ENCODE measurements at regions not wholly inside any gene's neighbourhood (a gene's known extent, or its start where the extent isn't known, plus 50 kb on each side); places are given as distances from the start of the nearest gene placed in this dataset.

DNA sequence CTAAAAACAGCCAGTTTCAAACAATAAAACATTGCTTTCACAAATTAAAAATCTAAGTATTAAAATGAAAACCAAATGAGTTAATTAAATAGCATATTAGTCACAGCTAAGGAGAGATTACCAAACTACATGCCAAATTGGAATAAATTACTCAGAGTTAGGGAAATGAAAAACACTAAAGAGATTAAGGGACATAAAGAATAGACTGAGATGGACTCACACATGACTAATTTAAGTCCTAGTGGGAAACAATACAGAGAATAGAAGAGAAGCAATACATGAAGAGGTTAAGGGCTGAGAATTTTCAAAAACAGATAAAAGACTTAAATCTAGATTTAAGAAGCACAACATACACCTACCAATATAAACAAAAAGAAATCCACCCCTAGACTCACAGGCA is 110.6 kb downstream of the ZFAND4 start:
- TF ChIP-seq, protein P1, sequence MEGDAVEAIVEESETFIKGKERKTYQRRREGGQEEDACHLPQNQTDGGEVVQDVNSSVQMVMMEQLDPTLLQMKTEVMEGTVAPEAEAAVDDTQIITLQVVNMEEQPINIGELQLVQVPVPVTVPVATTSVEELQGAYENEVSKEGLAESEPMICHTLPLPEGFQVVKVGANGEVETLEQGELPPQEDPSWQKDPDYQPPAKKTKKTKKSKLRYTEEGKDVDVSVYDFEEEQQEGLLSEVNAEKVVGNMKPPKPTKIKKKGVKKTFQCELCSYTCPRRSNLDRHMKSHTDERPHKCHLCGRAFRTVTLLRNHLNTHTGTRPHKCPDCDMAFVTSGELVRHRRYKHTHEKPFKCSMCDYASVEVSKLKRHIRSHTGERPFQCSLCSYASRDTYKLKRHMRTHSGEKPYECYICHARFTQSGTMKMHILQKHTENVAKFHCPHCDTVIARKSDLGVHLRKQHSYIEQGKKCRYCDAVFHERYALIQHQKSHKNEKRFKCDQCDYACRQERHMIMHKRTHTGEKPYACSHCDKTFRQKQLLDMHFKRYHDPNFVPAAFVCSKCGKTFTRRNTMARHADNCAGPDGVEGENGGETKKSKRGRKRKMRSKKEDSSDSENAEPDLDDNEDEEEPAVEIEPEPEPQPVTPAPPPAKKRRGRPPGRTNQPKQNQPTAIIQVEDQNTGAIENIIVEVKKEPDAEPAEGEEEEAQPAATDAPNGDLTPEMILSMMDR (IDR thresholded peaks at IDR 0.05) = no peak
- no peak for TF ChIP-seq POLR2A (IDR thresholded peaks at IDR 0.05)
